ENCODE measurements at regions not wholly inside any gene's neighbourhood (a gene's known extent, or its start where the extent isn't known, plus 50 kb on each side); places are given as distances from the start of the nearest gene placed in this dataset.

- no peak for TF ChIP-seq CTCF (conservative IDR thresholded peaks at IDR 0.05 in 1 of 2, IDR thresholded peaks at IDR 0.05 in 1 of 2; ENCODE audit: extremely low read depth in 1 of 2, insufficient read depth in 1 of 2, low read depth in 1 of 2, low read length in 2 of 2)
- TF ChIP-seq EZH2 (IDR thresholded peaks at IDR 0.05; ENCODE audit: borderline replicate concordance, low read length): no peak
Observed at GRCh38 chr16:59586331-59586730, 852.2 kb upstream of the GOT2 start.
